ENCODE measurements at regions not wholly inside any gene's neighbourhood (a gene's known extent, or its start where the extent isn't known, plus 50 kb on each side); places are given as distances from the start of the nearest gene placed in this dataset.

- TF ChIP-seq ESRRG (CRISPR knock-in tag; IDR thresholded peaks at IDR 0.05): no peak
- no peak for TF ChIP-seq GLIS3 (CRISPR knock-in tag; IDR thresholded peaks at IDR 0.05)
- TF ChIP-seq, protein P1, sequence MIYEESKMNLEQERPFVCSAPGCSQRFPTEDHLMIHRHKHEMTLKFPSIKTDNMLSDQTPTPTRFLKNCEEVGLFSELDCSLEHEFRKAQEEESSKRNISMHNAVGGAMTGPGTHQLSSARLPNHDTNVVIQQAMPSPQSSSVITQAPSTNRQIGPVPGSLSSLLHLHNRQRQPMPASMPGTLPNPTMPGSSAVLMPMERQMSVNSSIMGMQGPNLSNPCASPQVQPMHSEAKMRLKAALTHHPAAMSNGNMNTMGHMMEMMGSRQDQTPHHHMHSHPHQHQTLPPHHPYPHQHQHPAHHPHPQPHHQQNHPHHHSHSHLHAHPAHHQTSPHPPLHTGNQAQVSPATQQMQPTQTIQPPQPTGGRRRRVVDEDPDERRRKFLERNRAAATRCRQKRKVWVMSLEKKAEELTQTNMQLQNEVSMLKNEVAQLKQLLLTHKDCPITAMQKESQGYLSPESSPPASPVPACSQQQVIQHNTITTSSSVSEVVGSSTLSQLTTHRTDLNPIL (CRISPR knock-in tag; IDR thresholded peaks at IDR 0.05; ENCODE audit: low read depth): no peak
- no peak for TF ChIP-seq ZNF70 (CRISPR knock-in tag; IDR thresholded peaks at IDR 0.05)
- no peak for TF ChIP-seq PATZ1 (CRISPR knock-in tag; IDR thresholded peaks at IDR 0.05; ENCODE audit: borderline replicate concordance)
These were observed 472.2 kb downstream of the NR2F2 start for GRCh38 chr15:96802611-96803255.

Data from SK-N-SH treated with all-trans-retinoic acid at 6 μM for 48 hours (cell line).